ENCODE measurements at regions not wholly inside any gene's neighbourhood (a gene's known extent, or its start where the extent isn't known, plus 50 kb on each side); places are given as distances from the start of the nearest gene placed in this dataset.
"Not testable (repeated sequence)": the region's sequence is repeated elsewhere in the genome, so short reads cannot be mapped to it uniquely, and the experiment has no call there.

DNA sequence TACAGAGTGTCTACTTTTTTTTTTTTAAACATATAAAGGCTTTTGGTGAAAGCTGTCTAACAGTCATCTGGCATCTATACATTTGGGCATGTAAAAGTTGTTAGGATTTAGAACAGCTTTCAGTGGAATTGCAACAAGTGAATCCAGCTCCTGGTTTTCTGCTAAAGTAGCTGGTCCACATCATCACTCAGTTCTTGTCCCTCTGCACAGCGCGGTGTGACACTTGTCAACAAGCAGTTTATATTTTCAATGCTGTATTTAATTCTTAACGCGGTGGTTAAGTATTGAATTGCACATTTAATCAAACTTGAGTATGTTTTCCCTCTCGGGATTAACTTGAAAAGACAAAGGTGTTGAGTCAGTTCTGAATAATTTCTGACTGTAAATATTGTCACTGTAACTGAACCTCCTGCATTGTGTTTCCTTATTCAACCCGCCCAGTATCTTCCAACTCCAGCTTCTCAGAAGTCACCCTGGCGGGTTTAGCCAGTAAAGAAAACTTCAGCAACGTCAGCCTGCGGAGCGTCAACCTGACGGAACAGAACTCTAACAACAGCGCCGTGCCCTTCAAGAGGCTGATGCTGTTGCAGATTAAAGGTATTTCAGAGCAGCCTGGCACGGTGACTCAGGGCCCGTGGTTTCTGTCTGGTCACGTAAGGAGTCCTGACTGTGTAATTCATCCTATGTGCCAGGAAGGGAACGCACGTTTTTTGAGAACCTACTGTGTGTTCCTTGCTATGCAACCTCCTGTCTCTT lies 66.1 kb upstream of the LYZL2 start:
- DNase-seq (ENCODE audit: low read depth) = peak; percentile 78
- H3K4me3 ChIP-seq (ENCODE audit: insufficient read depth, low read depth, low read length); H3K9me3 ChIP-seq (ENCODE audit: insufficient read depth, low read depth, low read length); H3K27me3 Mint-ChIP-seq (ENCODE audit: low read depth, unreplicated experiment); H3K36me3 ChIP-seq (ENCODE audit: insufficient read depth, low read length); H3K4me1 ChIP-seq (ENCODE audit: insufficient read depth, low read length); H3K36me3 Mint-ChIP-seq (ENCODE audit: low read depth, unreplicated experiment); H3K27ac Mint-ChIP-seq (ENCODE audit: unreplicated experiment); H3K9me3 Mint-ChIP-seq (ENCODE audit: unreplicated experiment); H3K27me3 ChIP-seq (ENCODE audit: insufficient read depth, low read length); FAIRE-seq; H3K4me3 Mint-ChIP-seq (ENCODE audit: unreplicated experiment); H3K79me2 ChIP-seq (ENCODE audit: insufficient read depth, low read length); H4K20me1 ChIP-seq (ENCODE audit: insufficient read depth, low read length): not testable (repeated sequence)
- peaks cover 11% of the 10 kb centered on the region for H3K4me1 Mint-ChIP-seq (ENCODE audit: low read depth, unreplicated experiment)
- Histone ChIP-seq H3K9ac (ENCODE audit: low read length) (peak overlapping the region; percentile 47), H3K27ac (ENCODE audit: low read depth, low read length) (peak overlapping the region; percentile 2), H3K4me2 (ENCODE audit: low read length) (peak overlapping the region; percentile 75), H2AFZ (ENCODE audit: low read depth, low read length) (peak overlapping the region; percentile 57)

DNA sequence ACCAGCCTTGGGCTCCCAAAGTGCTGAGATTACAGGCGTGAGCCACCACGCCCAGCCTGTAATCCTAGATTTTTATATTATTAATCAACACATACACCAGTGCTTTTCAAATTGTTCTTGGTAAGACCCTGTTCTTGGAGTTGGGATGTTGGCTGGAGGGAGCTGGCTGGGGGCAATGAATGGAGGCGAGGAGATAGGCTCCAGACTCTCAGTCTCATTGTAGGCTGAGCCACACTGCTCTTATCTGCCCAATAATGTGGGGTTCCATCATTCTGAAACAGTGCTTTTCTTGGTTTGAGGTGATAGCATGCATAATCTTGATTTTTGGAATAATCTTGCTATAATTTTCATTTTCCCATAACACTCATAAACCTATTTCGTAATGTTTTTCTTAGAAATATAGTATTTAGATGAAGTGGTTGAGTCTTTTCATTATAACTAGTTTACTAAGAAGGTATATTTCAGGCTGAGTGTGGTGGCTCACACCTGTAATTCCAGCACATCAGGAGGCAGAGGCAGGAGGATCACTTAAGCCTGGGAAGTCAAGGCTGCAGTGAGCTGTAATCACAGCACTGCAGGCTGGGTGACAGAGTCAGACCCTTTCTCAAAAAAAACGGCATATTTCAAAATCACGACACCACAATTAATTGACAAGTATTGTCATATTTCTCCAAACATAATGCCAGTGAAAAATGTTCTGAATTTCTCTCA lies 65.1 kb upstream of the LYZL2 start:
- no peak overlapping the region for H3K4me3 Mint-ChIP-seq (ENCODE audit: unreplicated experiment)
- Histone ChIP-seq H4K20me1 (ENCODE audit: insufficient read depth, low read length) (no peaks in the 10 kb centered on the region), H3K4me1 (ENCODE audit: insufficient read depth, low read length) (peaks cover 6% of the 10 kb centered on the region), H3K4me2 (ENCODE audit: low read length) (no peak overlapping the region), H3K4me3 (ENCODE audit: insufficient read depth, low read depth, low read length) (no peak overlapping the region), H3K36me3 (ENCODE audit: insufficient read depth, low read length) (no peaks in the 10 kb centered on the region), H3K9ac (ENCODE audit: low read length) (no peak overlapping the region), H3K27ac (ENCODE audit: low read depth, low read length) (no peak overlapping the region), H3K79me2 (ENCODE audit: insufficient read depth, low read length) (no peaks in the 10 kb centered on the region), H3K9me3 (ENCODE audit: insufficient read depth, low read depth, low read length) (peaks cover 2% of the 10 kb centered on the region), H2AFZ (ENCODE audit: low read depth, low read length) (no peak overlapping the region), H3K27me3 (ENCODE audit: insufficient read depth, low read length) (no peaks in the 10 kb centered on the region)
- FAIRE-seq (no peak), DNase-seq (ENCODE audit: low read depth) (no peak)
- H3K4me1 Mint-ChIP-seq (ENCODE audit: low read depth, unreplicated experiment) = peaks cover 8% of the 10 kb centered on the region
- H3K27ac Mint-ChIP-seq (ENCODE audit: unreplicated experiment) = no peak overlapping the region
- H3K36me3 Mint-ChIP-seq (ENCODE audit: low read depth, unreplicated experiment) = no peaks in the 10 kb centered on the region
- H3K9me3 Mint-ChIP-seq (ENCODE audit: unreplicated experiment) = peaks cover 6% of the 10 kb centered on the region
- H3K27me3 Mint-ChIP-seq (ENCODE audit: low read depth, unreplicated experiment) = peaks cover 1% of the 10 kb centered on the region
- TF ChIP-seq EZH2 (IDR thresholded peaks at IDR 0.05; ENCODE audit: insufficient read depth, low read length) = no peak
- TF ChIP-seq, protein P1, sequence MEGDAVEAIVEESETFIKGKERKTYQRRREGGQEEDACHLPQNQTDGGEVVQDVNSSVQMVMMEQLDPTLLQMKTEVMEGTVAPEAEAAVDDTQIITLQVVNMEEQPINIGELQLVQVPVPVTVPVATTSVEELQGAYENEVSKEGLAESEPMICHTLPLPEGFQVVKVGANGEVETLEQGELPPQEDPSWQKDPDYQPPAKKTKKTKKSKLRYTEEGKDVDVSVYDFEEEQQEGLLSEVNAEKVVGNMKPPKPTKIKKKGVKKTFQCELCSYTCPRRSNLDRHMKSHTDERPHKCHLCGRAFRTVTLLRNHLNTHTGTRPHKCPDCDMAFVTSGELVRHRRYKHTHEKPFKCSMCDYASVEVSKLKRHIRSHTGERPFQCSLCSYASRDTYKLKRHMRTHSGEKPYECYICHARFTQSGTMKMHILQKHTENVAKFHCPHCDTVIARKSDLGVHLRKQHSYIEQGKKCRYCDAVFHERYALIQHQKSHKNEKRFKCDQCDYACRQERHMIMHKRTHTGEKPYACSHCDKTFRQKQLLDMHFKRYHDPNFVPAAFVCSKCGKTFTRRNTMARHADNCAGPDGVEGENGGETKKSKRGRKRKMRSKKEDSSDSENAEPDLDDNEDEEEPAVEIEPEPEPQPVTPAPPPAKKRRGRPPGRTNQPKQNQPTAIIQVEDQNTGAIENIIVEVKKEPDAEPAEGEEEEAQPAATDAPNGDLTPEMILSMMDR (IDR thresholded peaks at IDR 0.05; ENCODE audit: insufficient read depth, low read depth, low read length) = no peak

DNA sequence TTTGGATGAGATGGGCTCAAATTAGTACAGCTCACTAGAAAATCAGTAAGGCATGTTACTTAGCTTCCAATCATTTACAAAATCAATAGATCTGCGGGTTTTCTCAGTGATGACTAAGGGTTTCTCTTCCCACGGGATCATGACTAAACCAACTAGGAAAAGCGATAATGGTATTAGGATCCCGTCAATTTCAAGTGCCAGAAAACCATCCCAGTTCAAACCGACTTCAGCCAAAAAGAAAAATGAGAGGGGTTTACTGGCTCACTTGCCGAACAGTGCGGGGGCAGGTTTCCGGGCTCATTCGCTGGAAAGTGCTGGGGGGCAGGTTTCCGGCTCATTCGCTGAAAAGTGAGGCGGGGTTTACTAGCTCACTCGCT lies 62.1 kb upstream of the LYZL2 start:
- Mint-ChIP-seq H3K4me1 (ENCODE audit: low read depth, unreplicated experiment) (peaks cover 9% of the 10 kb centered on the region), H3K27me3 (ENCODE audit: low read depth, unreplicated experiment) (peaks cover 7% of the 10 kb centered on the region), H3K36me3 (ENCODE audit: low read depth, unreplicated experiment) (no peaks in the 10 kb centered on the region), H3K4me3 (ENCODE audit: unreplicated experiment) (no peak overlapping the region), H3K9me3 (ENCODE audit: unreplicated experiment) (peaks cover 6% of the 10 kb centered on the region), H3K27ac (ENCODE audit: unreplicated experiment) (no peak overlapping the region)
- peaks cover 2% of the 10 kb centered on the region for H3K9me3 ChIP-seq (ENCODE audit: insufficient read depth, low read depth, low read length)
- peaks cover 6% of the 10 kb centered on the region for H3K4me1 ChIP-seq (ENCODE audit: insufficient read depth, low read length)
- no peak overlapping the region for H3K9ac ChIP-seq (ENCODE audit: low read length)
- H3K4me3 ChIP-seq (ENCODE audit: insufficient read depth, low read depth, low read length) = no peak overlapping the region
- no peaks in the 10 kb centered on the region for H3K36me3 ChIP-seq (ENCODE audit: insufficient read depth, low read length)
- H4K20me1 ChIP-seq (ENCODE audit: insufficient read depth, low read length) = no peaks in the 10 kb centered on the region
- no peak overlapping the region for H2AFZ ChIP-seq (ENCODE audit: low read depth, low read length)
- peak overlapping the region; percentile 18 for H3K4me2 ChIP-seq (ENCODE audit: low read length)
- FAIRE-seq (no peak), DNase-seq (ENCODE audit: low read depth) (peak; percentile 93)
- peak overlapping the region; percentile 27 for H3K27ac ChIP-seq (ENCODE audit: low read depth, low read length)
- TF ChIP-seq, protein P1 (IDR thresholded peaks at IDR 0.05; ENCODE audit: insufficient read depth, low read depth, low read length) = no peak
- TF ChIP-seq EZH2 (IDR thresholded peaks at IDR 0.05; ENCODE audit: insufficient read depth, low read length) = no peak
- no peaks in the 10 kb centered on the region for H3K79me2 ChIP-seq (ENCODE audit: insufficient read depth, low read length)
- H3K27me3 ChIP-seq (ENCODE audit: insufficient read depth, low read length) = no peaks in the 10 kb centered on the region

DNA sequence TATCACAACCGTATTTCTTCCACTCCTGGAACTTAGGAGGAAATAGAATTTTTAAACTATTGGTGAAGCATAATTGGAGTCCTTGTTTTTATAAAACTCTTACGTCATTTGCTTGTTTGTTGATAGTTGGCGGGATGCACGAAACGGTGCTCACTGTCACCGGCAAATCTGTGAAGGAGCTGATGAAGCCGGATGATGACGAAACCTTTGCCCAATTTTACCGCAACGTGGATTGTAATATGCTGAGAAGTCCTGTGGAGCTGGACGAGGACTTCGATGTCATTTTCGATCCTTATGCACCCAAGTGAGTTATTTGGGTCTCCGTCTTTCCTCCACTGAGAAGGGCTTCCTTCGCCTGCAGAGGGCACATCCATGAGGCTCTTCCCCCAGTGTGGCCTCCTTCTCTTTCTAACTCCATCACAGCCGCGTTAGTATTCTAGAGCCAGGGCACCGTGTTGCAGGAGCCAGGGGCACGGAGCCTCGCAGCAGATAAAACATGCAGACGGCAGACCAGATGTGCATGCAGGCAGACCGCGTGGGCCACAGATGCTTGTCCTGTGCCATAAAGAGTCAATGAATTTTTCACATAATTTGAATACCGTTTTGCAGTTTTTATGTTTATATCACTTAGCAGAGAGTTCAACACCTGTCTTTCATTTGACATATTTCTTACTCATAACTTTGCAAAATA lies 61.5 kb upstream of the LYZL2 start:
- not testable (repeated sequence) for H3K79me2 ChIP-seq (ENCODE audit: insufficient read depth, low read length); H3K27ac Mint-ChIP-seq (ENCODE audit: unreplicated experiment); H3K9ac ChIP-seq (ENCODE audit: low read length); H3K4me3 ChIP-seq (ENCODE audit: insufficient read depth, low read depth, low read length); H2AFZ ChIP-seq (ENCODE audit: low read depth, low read length); H3K4me2 ChIP-seq (ENCODE audit: low read length); H4K20me1 ChIP-seq (ENCODE audit: insufficient read depth, low read length); H3K4me3 Mint-ChIP-seq (ENCODE audit: unreplicated experiment); FAIRE-seq; H3K9me3 ChIP-seq (ENCODE audit: insufficient read depth, low read depth, low read length); H3K27ac ChIP-seq (ENCODE audit: low read depth, low read length); H3K27me3 Mint-ChIP-seq (ENCODE audit: low read depth, unreplicated experiment); H3K4me1 Mint-ChIP-seq (ENCODE audit: low read depth, unreplicated experiment); DNase-seq (ENCODE audit: low read depth); H3K36me3 Mint-ChIP-seq (ENCODE audit: low read depth, unreplicated experiment); H3K27me3 ChIP-seq (ENCODE audit: insufficient read depth, low read length); H3K4me1 ChIP-seq (ENCODE audit: insufficient read depth, low read length); H3K36me3 ChIP-seq (ENCODE audit: insufficient read depth, low read length); H3K9me3 Mint-ChIP-seq (ENCODE audit: unreplicated experiment)

Data from astrocyte (in vitro differentiated cells and primary cell).